ENCODE measurements at regions not wholly inside any gene's neighbourhood (a gene's known extent, or its start where the extent isn't known, plus 50 kb on each side); places are given as distances from the start of the nearest gene placed in this dataset.

DNA sequence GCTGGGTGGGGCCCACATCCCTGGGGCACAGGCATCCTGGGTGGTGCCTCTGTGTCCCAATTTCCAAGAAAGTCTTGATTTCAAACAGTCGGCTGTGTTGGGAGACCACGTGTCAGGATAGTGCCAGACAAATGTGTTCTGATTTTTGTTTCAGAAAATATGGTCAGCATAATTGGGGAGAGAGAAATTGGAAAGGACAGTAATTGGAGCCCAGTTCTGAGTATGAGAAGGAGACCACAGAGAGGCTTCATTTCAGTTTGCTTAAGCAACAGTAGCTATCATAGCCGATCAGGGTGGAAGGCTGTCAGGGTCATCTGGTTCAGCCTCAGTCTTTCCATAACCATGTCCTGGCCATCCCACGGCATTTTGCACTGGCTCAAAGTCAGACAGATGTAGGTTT lies 220.7 kb downstream of the CDC5L start:
- DNase-seq (ENCODE audit: low read depth): no peak

DNA sequence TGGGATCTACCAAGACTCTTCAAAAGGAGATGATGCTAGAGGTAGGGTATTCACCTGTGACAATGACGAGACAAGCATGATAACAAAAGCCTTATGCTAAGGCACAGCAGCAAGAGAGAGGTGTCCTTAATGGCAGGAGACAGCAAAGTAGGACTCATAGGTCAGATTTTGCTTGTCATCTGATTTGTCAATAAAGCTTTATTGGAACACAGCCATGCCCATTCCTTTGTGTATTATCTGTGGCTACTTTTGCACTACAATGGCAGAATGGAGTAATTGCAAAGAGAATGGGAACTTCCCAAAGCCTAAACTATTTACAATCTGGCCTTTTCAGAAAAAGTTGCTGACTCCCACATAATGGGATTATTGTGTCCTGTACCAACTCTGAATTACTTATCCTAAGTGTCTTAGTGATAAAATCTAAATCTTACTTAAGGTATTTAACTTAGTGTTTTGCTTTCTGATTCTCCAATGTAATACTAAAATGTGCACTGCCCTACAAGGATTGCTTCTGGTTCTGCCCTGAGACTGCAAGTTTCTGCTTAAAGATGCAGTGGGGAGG lies 221.6 kb downstream of the CDC5L start:
- no peak for DNase-seq (ENCODE audit: low read depth)

DNA sequence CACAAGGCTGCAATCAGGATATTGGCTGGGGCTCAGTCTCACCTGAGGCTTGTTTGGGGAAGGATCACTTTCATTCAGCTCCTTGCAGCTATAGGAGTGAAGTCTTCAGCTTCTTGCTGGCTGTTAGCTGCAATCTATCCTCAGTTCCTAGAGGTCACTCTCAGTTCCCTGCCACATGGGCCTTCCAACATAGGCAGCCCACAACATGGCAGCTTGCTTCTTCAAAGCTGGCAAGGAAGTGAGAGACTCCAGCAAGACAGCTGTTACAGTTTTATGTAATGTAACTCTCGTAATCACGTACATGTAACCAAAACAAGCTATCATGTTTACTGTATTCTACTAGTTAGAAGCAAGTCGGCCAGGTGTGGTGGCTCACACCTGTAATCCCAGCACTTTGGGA lies 226.9 kb downstream of the CDC5L start:
- no peak for DNase-seq (ENCODE audit: low read depth)

DNA sequence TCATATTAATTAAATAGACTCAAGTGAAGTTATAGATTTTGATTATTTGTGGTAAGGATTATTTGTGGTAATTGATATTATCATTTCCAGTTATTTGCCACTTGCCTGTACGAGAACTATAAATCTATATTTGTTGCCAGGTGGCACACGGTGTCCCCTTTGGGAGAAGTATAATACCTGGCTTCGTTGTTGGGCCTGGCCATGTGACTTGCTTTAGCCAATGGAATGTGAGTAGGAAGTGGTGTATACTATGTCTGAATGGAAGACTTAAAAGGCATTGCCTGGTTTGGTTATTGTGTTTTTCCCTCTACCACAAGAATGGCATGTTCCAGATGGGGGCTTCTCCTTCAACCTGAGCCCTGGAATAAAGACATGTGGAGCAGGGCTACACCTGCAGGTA lies 228.1 kb downstream of the CDC5L start:
- DNase-seq (ENCODE audit: low read depth): no peak

DNA sequence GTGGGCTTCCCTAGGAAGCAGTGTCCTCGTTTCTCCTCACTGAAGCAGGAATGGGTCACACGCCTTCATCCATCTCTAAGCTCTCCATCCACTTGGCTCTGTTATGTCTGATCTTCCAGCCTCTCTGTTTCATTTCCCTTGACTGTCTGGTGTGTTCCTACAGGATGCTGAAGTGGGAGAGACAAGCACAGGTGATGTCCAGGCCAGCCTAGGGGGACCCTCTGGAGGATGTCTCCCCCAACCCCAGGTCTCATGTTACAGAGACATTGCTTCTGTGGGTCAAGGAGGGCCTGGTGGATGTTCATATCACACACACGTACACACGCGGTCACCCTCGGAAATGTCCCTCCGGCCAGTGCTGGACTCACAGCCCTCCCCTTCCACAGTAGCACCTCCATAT lies 229.9 kb downstream of the CDC5L start:
- DNase-seq (ENCODE audit: low read depth): no peak

DNA sequence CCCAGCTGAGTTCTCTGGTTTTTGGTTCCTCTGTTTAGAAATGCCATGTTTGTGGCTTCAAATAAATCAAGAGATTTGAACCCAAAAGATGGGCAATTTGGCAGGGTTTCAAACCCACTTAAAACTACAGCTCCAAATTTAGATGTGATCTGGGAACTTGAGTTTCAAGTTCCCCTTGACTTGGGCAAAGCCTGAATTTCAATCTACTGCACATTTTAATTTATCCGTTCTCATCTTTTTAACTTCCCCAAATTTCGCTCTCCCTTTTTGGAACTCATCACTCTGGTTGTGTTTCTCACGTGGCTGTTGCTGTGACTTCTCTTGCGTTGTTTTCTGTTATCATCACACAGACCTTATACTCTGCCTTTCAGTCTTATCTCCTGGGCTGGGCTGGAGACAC lies 230.9 kb downstream of the CDC5L start:
- no peak for DNase-seq (ENCODE audit: low read depth)

DNA sequence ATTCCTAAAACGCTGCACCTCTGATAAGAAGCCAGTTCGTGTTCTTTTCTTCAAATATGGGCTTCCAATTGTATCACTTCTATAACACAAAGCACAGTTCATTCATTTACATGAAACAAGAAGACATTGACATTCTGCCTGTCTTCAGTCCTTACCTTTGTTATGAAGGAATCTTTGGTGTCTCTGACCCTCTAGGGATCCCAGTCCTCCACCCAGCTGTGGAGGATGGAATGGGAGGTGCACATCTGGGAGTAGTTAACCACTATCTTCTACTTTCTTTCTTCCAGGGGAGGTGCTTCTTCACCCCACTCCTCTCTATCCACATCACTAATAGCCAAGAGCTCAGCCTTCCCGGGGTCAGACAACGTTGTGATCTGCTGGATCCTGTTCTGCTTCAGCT lies 233.4 kb downstream of the CDC5L start:
- DNase-seq (ENCODE audit: low read depth): no peak

DNA sequence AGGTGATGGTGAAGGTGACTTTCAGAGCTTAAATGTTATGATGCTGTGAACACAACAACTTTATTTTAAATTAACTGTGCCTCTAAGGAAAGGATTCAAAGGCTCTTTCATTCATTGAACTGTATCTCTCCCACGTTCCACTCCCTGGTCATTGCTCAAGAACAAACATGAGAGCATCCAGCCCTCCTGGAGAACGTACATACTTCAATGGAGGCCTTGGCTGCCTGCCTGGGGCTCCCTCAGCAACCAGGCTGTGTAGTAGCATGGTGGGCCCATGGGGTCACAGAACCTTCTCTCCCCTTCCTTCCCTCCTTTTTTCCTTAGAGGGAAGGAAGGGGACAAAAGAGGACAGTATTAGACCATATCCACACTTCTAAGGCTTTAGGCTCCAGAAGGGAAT lies 234.3 kb downstream of the CDC5L start:
- DNase-seq (ENCODE audit: low read depth): no peak

DNA sequence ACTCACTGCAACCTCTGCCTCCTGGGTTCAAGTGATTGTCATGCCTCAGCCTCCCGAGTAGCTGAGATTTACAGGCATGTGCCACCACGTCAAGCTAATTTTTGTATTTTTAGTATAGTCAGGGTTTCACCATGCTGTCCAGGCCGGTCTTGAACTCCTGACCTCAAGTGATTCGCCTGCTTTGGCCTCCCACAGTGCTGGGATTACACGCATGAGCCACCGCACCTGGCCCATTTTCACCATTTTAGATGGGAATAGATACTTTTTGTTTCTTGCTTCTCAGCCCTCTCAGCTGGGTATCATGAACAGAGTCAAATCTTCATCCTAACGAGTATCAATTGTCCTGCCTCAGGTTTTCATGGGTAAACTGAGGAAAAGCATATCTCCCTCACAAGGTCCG lies 235.0 kb downstream of the CDC5L start:
- DNase-seq (ENCODE audit: low read depth): no peak

DNA sequence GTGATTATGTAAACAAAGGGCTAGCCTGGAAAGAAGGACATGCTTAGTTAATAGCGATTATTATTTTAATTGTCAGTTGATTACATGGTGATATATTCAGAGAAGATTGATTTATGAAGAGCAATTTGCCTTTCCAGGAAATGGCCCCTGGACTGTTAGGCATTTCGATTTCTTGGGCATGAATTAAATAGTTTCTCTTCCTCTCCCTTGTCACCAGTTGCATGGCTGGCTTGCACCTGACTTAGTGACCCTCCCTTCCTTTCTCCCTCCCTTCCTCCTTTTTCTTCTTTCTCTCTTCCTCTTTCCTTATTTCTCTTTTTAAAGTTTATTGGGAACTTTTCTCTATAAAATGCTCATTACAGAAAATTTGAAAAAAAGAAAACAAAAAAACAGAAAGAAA lies 235.4 kb downstream of the CDC5L start:
- DNase-seq (ENCODE audit: low read depth): no peak

DNA sequence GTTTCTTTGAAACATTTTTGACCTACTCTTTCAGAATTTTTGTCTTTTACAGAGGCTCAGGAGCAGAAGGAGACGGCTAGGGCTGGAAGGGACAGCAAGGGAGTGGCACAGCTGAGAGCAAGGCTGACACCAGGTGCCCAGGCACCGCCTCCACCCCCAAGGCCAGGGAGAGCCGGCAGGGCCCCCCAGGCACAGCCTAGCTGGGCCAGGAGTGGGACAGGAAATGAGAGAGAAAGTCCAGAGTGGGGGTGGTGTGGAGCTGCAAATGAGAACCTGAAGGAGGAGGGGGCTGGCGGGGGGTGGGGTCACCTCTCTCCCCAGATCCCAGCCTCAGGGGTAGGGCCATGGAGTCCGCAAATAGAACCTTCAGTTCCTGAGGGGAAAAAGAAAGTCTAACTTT lies 236.7 kb downstream of the CDC5L start:
- DNase-seq (ENCODE audit: low read depth): no peak

DNA sequence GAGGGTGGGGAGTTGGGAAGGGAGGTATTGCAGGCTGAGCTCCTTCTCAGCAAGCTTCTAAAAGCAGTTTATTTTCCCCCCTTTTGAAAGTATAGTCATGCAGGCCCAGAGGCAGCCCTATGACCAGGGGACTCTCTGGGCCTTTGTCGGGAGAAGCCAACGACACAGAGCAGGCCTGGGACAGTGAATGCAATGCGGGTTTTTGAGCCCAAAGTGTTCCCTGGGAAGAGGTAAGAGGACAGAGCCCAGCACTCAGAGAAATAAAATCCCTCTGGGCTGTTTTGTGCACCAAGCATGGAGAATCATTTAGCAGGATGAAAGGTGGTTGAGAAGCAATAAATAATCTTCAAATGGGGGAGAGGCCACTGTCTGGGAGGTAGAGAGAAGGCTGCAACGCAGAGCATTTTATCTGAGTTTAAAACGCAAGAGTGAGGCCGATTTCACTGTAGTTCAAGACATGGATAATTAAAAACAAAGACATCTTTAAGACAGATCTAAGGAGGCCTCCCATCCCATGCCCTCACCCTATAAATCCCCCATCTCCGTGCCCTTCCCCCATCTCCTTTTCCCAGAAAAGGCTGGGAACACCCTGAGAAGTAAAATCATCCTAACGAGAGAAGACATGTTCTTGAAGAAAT lies 237.5 kb downstream of the CDC5L start:
- DNase-seq (ENCODE audit: low read depth): no peak

DNA sequence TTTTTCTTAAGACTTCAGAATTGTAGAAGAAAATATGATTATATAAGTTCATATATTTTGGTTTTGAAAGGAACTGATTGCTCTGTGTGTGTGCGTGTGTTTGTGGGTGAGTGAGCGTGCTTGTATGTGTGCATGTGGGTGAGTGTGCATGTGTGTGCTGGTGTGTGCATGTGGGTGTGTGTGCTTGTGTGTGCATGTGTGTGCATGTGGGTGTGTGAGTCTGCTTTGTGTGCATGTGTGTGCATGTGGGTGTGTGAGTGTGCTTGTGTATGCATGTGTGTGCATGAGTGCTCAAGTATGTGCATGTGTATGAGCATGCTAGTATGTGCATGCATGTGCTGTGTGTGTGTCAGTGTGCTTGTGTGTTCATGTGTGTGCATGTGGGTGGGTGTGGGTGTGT lies 238.5 kb downstream of the CDC5L start:
- DNase-seq (ENCODE audit: low read depth): no peak

DNA sequence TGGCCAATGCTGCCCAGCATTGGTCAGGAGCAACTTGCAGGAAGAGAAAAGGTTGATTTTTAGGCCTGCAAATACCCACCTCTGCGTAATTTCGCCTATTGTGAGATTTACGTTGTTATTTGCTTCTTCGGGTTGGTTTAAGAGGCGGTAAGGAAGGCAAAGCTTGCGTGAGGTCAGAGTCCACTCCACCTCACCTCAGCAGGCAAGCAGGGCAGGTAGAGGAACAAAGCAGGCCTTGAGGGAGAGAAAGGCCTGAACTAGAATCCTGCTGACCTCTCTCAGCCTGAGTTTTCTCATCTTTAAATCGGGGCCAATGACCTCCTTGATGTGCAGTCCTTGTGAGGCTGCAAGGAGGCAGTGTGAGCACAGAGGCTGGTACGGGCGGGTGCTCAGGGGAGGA lies 239.1 kb downstream of the CDC5L start:
- no peak for DNase-seq (ENCODE audit: low read depth)

DNA sequence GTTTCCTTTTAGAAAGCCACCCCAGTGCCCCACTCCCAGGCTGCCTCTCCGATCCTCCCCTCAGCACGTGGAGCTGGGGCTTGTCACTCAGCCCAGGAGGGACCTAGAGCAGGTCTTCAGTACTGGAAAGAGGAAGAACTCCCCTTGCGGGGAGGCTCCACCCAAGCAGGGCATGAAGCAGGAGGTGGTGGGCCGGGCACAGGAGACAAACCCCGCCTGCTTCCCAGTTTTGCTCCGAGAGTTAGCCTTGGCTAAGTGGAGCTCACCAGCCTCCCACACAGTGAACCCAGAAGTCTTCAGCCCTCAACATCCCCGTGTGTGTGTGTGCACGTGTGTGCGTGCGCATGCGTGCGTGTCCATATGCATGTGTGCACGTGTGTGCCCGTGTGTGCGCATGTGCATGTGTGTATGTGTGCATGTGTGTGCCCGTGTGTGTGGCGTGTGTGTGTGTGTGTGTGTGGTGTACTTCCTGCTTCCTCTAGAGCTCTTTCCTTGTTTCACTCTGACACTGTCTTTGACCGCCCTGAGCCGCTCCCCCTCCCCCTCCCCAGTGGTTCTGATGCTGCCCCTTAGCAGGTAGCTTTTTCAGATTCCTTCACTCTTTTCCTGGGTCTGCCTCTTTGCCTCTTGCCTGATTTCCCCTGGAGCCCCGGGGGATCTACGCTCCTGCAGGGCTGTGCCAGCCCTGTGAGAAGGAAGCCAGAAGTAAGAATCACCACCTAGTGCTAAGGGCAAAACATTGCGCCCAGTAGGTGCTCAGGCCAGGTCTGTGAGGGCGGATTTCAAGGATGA lies 239.8 kb downstream of the CDC5L start:
- DNase-seq (ENCODE audit: low read depth): no peak

DNA sequence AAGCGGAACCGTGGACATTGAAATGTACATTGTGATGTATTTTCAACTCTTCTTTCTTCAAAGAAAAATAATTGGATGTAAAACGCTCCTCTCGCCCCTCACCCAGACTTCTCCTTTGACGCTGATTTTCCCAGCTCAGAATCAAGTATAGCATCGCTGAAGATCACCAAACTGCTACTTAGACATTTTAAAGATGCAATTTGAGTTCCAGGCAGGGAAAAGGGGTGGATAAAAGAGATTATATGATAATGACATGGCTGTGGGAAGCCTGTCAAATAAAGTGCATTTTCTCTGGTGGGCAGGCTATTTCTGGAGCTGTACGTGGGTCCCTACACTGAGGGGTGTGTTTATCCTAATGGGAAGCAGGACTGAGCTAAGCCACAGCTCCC lies 240.4 kb downstream of the CDC5L start:
- no peak for DNase-seq (ENCODE audit: low read depth)

DNA sequence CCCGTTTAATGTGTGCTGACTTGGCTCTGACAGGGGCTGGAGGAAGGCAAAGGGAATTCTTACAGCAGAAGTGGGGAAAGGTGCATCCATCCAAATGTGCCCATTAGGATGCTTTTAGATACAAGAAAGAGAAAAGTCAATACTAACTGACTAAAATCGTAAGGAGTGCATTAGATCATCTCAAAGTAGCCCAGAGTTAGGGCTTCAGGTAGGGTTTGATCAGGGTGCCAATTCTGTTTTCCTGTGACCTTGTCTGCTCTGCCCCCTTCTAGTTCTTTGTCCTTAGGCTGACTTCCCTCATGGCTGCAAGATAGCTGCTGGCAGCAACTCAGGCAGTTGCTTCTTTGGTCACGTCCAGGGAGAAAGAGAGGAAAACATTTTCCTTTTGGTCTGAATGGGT lies 240.8 kb downstream of the CDC5L start:
- no peak for DNase-seq (ENCODE audit: low read depth)

DNA sequence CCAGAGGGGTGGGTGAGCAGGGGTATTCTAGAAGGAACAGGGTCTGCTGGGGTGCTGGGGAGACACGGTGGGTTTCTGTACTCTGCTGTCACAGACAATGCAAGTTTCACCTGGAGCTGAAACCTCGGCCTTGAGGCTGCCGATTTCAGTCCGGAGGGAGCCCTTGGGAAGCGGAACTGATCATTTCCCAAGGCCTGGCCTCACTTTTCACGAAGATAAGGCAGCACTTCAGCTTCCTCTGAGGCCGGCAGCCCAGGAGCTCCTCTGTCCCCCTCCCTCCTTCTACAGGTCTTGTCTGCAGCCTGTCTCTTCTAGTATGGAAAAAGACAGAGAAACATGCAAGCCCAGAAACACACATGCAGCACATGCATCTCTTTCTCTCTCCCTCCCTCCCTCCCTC lies 242.1 kb downstream of the CDC5L start:
- DNase-seq (ENCODE audit: low read depth): no peak

DNA sequence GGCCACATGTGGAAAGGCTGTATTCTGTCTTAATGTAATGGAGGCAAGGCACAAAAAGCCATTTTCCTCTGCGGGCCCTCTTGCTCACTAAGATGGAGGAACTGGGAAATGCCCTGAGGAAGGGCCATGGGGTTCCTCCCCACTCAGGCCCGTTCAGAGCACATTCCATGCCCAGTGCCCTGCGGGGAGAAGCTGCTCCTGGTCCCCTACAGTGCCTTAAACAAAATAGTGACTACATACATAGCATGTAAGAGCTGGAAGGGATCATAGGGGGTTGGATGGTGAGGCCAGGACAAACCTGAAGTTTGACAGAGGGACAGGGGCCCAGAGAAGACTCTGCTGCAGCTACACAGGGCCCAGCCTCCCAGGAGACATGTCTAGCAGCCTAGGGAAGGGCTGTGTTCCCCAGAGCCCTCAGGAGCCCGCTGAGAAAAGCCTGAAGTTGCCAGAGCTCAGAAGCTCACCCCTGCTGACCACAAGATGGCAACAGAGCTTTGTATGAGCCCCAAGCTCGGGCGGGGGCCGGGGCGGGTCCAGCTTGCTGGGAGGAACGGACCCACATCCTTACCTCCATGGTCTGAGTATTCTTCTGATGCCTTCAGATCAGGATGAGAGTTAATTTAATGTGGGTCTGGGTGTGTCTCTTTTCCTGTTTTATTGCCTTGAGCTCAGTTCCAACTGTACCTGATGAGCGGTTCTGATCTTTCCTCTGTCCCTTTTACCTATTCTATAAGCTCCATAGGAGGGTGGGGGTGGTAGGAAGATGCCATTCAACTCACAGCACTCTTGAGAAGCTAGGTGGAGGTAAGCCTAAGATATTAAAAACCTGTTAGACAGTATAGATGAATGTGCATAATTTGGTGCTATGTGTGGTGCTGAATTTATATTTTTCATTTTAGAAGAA lies 242.9 kb downstream of the CDC5L start:
- no peak for DNase-seq (ENCODE audit: low read depth)

DNA sequence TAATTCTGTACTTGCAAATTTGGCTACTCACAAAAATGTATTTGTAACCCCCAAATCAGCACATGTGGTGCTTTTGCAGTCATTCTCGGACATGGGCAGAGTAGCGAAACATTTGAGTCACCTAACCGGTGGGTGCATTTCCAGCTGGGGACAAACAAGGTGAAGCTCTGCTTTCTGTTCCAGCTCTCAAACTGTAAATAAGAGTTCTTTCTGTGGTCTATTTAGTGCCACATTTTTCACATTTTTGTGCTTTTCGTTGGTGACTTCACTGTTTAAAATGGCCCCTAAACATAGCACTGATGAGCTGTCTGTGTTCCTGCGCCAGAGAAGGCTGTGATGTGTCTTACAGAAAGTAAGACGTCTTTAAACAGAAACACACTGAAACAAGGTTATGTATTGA lies 244.5 kb downstream of the CDC5L start:
- DNase-seq (ENCODE audit: low read depth): no peak

DNA sequence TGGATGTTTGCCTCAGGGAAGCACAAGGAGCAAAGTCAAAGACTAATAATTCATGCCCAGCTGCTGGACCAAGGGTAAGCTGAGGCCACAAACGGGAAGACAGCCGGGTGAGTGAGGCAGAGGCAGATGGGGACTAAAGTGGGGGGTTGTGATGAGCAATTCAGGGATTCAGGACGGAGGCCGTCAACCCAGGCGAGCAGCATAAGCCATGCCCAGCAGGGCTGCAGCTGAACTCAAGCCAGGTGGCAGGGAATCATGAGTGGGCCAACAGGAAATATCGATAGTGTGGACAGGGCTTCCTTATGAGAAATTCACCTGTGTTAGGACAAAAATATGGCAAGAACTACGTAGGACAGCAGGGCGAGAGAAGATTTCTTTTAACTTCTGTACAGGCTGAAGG lies 246.8 kb downstream of the CDC5L start:
- no peak for DNase-seq (ENCODE audit: low read depth)

DNA sequence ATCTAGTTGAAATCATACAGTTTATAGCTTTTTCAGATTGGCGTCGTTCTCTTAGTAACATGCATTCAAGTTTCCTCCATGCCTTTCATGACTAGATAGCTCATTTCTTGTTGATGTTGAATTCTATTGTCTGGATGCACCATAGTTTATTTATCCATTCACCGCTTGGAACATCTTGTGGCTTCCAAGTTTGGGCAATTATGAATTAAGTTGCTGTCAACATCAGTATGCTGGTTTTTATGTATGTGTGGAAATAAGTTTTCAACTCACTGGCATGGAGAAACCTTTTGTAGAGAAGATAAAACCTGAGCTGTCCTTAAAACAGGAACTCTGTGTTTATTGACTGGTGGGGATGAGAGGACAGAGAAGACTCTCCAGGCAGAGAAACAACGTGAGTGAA lies 248.0 kb downstream of the CDC5L start:
- no peak for DNase-seq (ENCODE audit: low read depth)
